DMS79 treated with DMSO at 0.1 percent for 48 hours (cell line): ENCODE measurements at regions not wholly inside any gene's neighbourhood (a gene's known extent, or its start where the extent isn't known, plus 50 kb on each side); places are given as distances from the start of the nearest gene placed in this dataset.

Experiments used
- DNase-seq: peaks from one replicate; lab custom pipeline; 2025; lab: John Stamatoyannopoulos, UW

GRCh38 chr2:239762106-239762505 is 263.0 kb downstream of the NDUFA10 start:
- DNase-seq: no peak

- no peak for DNase-seq
Observed at GRCh38 chr2:239760596-239760995, 264.5 kb downstream of the NDUFA10 start.

- DNase-seq: no peak
Observed at GRCh38 chr2:239758279-239758877, 266.8 kb downstream of the NDUFA10 start.

- DNase-seq: no peak
Observed at GRCh38 chr2:239756790-239757760, 268.1 kb downstream of the NDUFA10 start.

GRCh38 chr2:239756031-239756789 is 268.9 kb downstream of the NDUFA10 start:
- DNase-seq: no peak

GRCh38 chr2:239753401-239753837 is 271.7 kb downstream of the NDUFA10 start:
- no peak for DNase-seq

GRCh38 chr2:239752951-239753350 is 272.2 kb downstream of the NDUFA10 start:
- DNase-seq: no peak

- no peak for DNase-seq
Observed at GRCh38 chr2:239751679-239752355, 273.3 kb downstream of the NDUFA10 start.

GRCh38 chr2:239750929-239751678 is 274.0 kb downstream of the NDUFA10 start:
- no peak for DNase-seq

GRCh38 chr2:239750045-239750835 is 274.9 kb downstream of the NDUFA10 start:
- DNase-seq: no peak

- DNase-seq: no peak
Observed at GRCh38 chr2:239749272-239749873, 275.8 kb downstream of the NDUFA10 start.

- no peak for DNase-seq
Observed at GRCh38 chr2:239748811-239749210, 276.3 kb downstream of the NDUFA10 start.

- no peak for DNase-seq
Observed at GRCh38 chr2:239747771-239748170, 277.4 kb downstream of the NDUFA10 start.

GRCh38 chr2:239747274-239747673 is 277.9 kb downstream of the NDUFA10 start:
- DNase-seq: no peak

- no peak for DNase-seq
Observed at GRCh38 chr2:239746559-239747246, 278.4 kb downstream of the NDUFA10 start.

GRCh38 chr2:239745386-239746227 is 279.5 kb downstream of the NDUFA10 start:
- DNase-seq: no peak

- no peak for DNase-seq
Observed at GRCh38 chr2:239744706-239745340, 280.3 kb downstream of the NDUFA10 start.

GRCh38 chr2:239743206-239743605 is 281.9 kb downstream of the NDUFA10 start:
- no peak for DNase-seq
